K562 (cell line): ENCODE measurements at regions not wholly inside any gene's neighbourhood (a gene's known extent, or its start where the extent isn't known, plus 50 kb on each side); places are given as distances from the start of the nearest gene placed in this dataset.

Source experiments
- BRCA1 ChIP-seq, 2 experiments: fragments of 450-650 bp in 1 of 2; sonication (generic) in 1 of 2; formaldehyde crosslinking in 1 of 2; IDR thresholded peaks; 2 replicates each; pipeline versions ENCODE4 v1.5.0 to v1.6.1; 2017 to 2020; ENCODE audit warnings: mild to moderate bottlenecking in 1 of 2, missing genetic modification reagents in 1 of 2
- CTCF ChIP-seq, 3 experiments: IDR thresholded peaks in 2 of 3; conservative IDR thresholded peaks in 1 of 3; 2 replicates each; pipeline ENCODE4 v1.5.1; 2011 to 2012; ENCODE audit warnings: low read length in 3 of 3, mild to moderate bottlenecking in 3 of 3, control low read depth in 2 of 3, improper control_type of control experiment in 1 of 3, inconsistent platforms in 1 of 3, low read depth in 1 of 3, mixed read lengths in 1 of 3, moderate library complexity in 1 of 3; ENCODE audit not compliant: insufficient read depth in 2 of 3
- E2F4 ChIP-seq: sonication (generic); formaldehyde crosslinking; IDR thresholded peaks from 2 replicates; pipeline ENCODE4 v1.8.0; 2022; ENCODE audit warnings: mild to moderate bottlenecking, low read depth, missing genetic modification reagents
- MTA2 ChIP-seq: fragments of 450-650 bp; IDR thresholded peaks from 2 replicates; pipeline ENCODE4 v1.6.1; 2016; ENCODE audit warnings: low read depth
- PYGO2 ChIP-seq: fragments of 450-650 bp; IDR thresholded peaks from 2 replicates; pipeline ENCODE4 v1.6.1; 2016; ENCODE audit warnings: mild to moderate bottlenecking, missing genetic modification characterization, moderate library complexity, missing compliant biosample characterization
- RERE ChIP-seq: sonication (generic); formaldehyde crosslinking; IDR thresholded peaks from 2 replicates; pipeline ENCODE4 v1.8.0; 2023; ENCODE audit warnings: missing genetic modification reagents, mild to moderate bottlenecking, borderline replicate concordance

- TF ChIP-seq CTCF (IDR thresholded peaks at IDR 0.05 in 2 of 3, conservative IDR thresholded peaks at IDR 0.05 in 1 of 3; ENCODE audit: insufficient read depth in 2 of 3, low read depth in 1 of 3, low read length in 3 of 3) (no peak), PYGO2 (tag) (no peak), MTA2 (no peak), BRCA1 (IDR thresholded peaks at IDR 0.05) (no peak), BRCA1 (CRISPR knock-in tag; IDR thresholded peaks at IDR 0.05) (no peak), RERE (no peak), E2F4 (CRISPR knock-in tag) (no peak)
Measured at GRCh38 chr10:61325223-61325960, 127.8 kb downstream of the TMEM26 start.
